Peyer's patch (tissue), 4 donors: ENCODE measurements at regions not wholly inside any gene's neighbourhood (a gene's known extent, or its start where the extent isn't known, plus 50 kb on each side); places are given as distances from the start of the nearest gene placed in this dataset.

Experiments
- CTCF ChIP-seq, 6 experiments: fragments of 450-650 bp in 4 of 6; fragments of 200-600 bp in 2 of 6; sonication (generic) in 1 of 6; IDR thresholded peaks; one replicate each; pipeline ENCODE4 v1.5.1; 2017 to 2019; ENCODE audit warnings: antibody characterized with exemption in 6 of 6, mild to moderate bottlenecking in 3 of 6, moderate library complexity in 1 of 6
- POLR2A ChIP-seq, 2 donors: fragments of 450-650 bp; IDR thresholded peaks; one replicate each; pipeline ENCODE4 v1.5.1; 2017; ENCODE audit warnings: antibody characterized with exemption in 2 of 2, mild to moderate bottlenecking in 2 of 2, moderate library complexity in 2 of 2

GRCh38 chr3:72049300-72049699 lies 264.4 kb upstream of the PROK2 start:
- TF ChIP-seq CTCF (IDR thresholded peaks at IDR 0.05) (no peak), POLR2A (IDR thresholded peaks at IDR 0.05) (no peak)
